ENCODE measurements at regions not wholly inside any gene's neighbourhood (a gene's known extent, or its start where the extent isn't known, plus 50 kb on each side); places are given as distances from the start of the nearest gene placed in this dataset.

DNA sequence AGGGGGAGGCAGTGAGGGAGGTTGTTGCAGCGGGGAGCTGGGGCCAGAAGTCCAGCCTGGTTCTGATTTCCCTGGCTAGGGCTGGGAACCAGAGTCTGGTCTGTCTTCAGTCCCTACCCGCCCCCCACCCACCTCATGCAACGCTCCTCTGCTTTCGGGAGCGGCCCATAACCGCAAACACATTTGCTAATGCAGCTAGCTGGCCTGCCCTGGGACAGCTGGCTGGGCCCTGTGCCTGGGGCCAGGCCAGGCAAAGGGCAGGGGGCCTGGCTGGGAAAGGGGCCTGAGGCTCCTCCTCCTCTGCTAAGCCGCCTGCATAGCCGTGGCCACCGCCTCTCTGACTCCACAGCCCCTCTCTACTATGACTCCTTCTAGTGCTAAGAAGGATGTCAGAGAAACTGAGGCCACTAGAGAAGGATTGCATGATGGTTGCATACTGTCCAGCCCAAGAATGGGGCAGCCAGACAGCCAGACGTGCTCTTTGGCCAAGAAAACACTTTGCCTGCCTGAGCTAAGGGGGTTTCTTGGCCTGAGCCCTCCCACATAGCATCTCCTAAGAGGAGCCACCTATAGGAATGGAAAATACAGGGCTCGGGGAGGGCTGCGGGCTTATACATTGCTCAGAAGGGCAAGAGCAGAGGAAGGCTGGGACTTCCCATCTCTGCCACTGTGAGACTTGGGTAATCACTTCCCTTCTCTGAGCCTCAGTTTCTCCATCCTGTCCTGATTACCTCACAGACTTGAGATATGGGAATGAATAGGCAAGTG is 76.9 kb downstream of the PJA1 start:
- DNase-seq = no peak

DNA sequence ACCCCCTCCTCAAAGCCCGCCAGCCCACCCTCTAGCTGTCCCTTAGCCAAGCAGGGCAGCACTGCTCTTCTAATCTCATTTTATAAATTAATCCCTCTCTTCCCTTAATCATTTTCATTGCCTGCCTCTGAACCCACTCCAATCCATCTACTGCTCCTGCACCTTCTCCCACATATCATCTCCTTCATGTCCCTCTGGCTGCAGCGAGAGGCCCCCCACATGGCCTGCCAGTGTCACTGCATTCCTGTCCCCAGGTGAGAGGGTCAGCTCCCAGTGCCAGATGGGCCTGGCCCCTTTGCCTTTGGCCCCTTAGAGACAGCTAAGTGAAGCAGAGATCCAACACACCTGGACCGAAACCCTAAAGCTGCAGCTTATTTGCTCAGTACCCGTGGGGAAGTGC is 79.4 kb downstream of the PJA1 start:
- no peak overlapping the region for H3K4me3 ChIP-seq (ENCODE audit: low read depth in 1 of 3, low read length in 3 of 3)
- 44 to 80% (median 54%) methylated on average over 3 to 4 of the region's 4 CpGs for WGBS, 3 donors
- no peak for FAIRE-seq
- H3K4me1 ChIP-seq (ENCODE audit: control insufficient read depth in 3 of 3, insufficient read depth in 2 of 3, low read depth in 1 of 3, low read length in 2 of 3) = peaks cover 0 to 3% (median 0%) of the 10 kb centered on the region in 3 donors
- no peaks in the 10 kb centered on the region for H3K27me3 ChIP-seq (ENCODE audit: control insufficient read depth in 3 of 3, insufficient read depth in 3 of 3, low read length in 3 of 3)
- no peaks in the 10 kb centered on the region for H3K36me3 ChIP-seq (ENCODE audit: control insufficient read depth in 3 of 3, insufficient read depth in 2 of 3, low read depth in 1 of 3, low read length in 3 of 3)
- H3K27ac ChIP-seq (ENCODE audit: low read depth in 1 of 3, low read length in 2 of 3) = no peak overlapping the region
- DNase-seq = no peak
- no peaks in the 10 kb centered on the region for H3K9me3 ChIP-seq (ENCODE audit: control insufficient read depth in 2 of 2, insufficient read depth in 1 of 2, low read depth in 1 of 2, low read length in 1 of 2)

More for the DNA sequence above, 76.9 kb downstream of the PJA1 start:
- 68 to 83% (median 70%) methylated on average over 9 to 12 of the region's 12 CpGs for WGBS, 3 donors
- Histone ChIP-seq H3K27me3 (ENCODE audit: control insufficient read depth in 3 of 3, insufficient read depth in 3 of 3, low read length in 3 of 3) (no peaks in the 10 kb centered on the region), H3K9me3 (ENCODE audit: control insufficient read depth in 2 of 2, insufficient read depth in 1 of 2, low read depth in 1 of 2, low read length in 1 of 2) (no peaks in the 10 kb centered on the region), H3K36me3 (ENCODE audit: control insufficient read depth in 3 of 3, insufficient read depth in 2 of 3, low read depth in 1 of 3, low read length in 3 of 3) (no peaks in the 10 kb centered on the region), H3K27ac (ENCODE audit: low read depth in 1 of 3, low read length in 2 of 3) (no peak overlapping the region), H3K4me1 (ENCODE audit: control insufficient read depth in 3 of 3, insufficient read depth in 2 of 3, low read depth in 1 of 3, low read length in 2 of 3) (peaks cover 0 to 2% (median 0%) of the 10 kb centered on the region in 3 donors), H3K4me3 (ENCODE audit: low read depth in 1 of 3, low read length in 3 of 3) (no peak overlapping the region)
- no peak for FAIRE-seq

DNA sequence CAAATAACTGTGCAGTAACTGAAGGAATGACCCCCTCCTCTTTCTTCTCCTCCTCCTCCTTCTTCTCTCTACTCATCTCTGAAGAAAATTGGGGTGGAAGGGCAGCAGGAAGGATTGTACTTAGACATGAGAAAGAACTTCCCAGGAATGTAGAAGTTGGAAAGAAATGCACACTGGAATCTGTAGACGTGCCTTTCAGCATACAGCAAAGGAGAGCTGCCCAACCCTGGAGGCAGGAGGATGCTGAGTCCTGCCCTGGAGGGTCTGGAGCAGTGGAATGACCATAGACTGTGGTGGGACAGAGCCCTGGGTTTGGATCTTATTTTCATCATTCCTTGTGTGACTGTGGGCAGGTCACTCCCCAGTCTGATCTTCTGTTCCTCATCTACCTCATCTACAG is 80.1 kb downstream of the PJA1 start:
- no peaks in the 10 kb centered on the region for H3K9me3 ChIP-seq (ENCODE audit: control insufficient read depth in 2 of 2, insufficient read depth in 1 of 2, low read depth in 1 of 2, low read length in 1 of 2)
- no peak overlapping the region for H3K27ac ChIP-seq (ENCODE audit: low read depth in 1 of 3, low read length in 2 of 3)
- H3K4me1 ChIP-seq (ENCODE audit: control insufficient read depth in 3 of 3, insufficient read depth in 2 of 3, low read depth in 1 of 3, low read length in 2 of 3) = peaks cover 0 to 7% (median 0%) of the 10 kb centered on the region in 3 donors
- FAIRE-seq = no peak
- 36 to 71% (median 55%) methylated on average over 1 of the region's 1 CpG for WGBS, 3 donors
- no peak overlapping the region for H3K4me3 ChIP-seq (ENCODE audit: low read depth in 1 of 3, low read length in 3 of 3)
- no peaks in the 10 kb centered on the region for H3K36me3 ChIP-seq (ENCODE audit: control insufficient read depth in 3 of 3, insufficient read depth in 2 of 3, low read depth in 1 of 3, low read length in 3 of 3)
- no peaks in the 10 kb centered on the region for H3K27me3 ChIP-seq (ENCODE audit: control insufficient read depth in 3 of 3, insufficient read depth in 3 of 3, low read length in 3 of 3)
- no peak for DNase-seq

DNA sequence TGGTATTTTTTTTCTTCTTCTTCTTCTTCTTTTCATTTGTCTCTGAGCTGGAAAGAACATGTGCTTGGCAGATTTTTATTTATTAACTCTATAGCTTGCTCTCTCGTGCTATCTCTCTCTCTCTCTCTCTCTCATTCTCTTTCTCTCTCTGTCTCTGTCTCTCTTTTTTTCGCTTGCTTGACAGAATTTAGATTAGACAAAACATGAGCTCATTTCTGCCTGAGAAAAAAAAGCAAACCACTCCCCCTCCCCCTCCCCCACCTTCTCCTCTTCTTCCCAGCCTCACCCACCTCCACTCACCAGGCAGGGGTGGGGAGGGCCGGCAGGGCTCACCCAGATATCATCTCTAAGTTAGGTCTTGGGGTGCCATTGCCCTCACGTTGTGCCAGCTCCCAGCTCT is 81.5 kb downstream of the PJA1 start:
- no peak for FAIRE-seq
- H3K9me3 ChIP-seq (ENCODE audit: control insufficient read depth in 2 of 2, insufficient read depth in 1 of 2, low read depth in 1 of 2, low read length in 1 of 2) = no peaks in the 10 kb centered on the region
- H3K4me3 ChIP-seq (ENCODE audit: low read depth in 1 of 3, low read length in 3 of 3) = no peak overlapping the region
- no peak for DNase-seq
- peaks cover 0 to 5% (median 0%) of the 10 kb centered on the region in 3 donors for H3K4me1 ChIP-seq (ENCODE audit: control insufficient read depth in 3 of 3, insufficient read depth in 2 of 3, low read depth in 1 of 3, low read length in 2 of 3)
- no peaks in the 10 kb centered on the region for H3K36me3 ChIP-seq (ENCODE audit: control insufficient read depth in 3 of 3, insufficient read depth in 2 of 3, low read depth in 1 of 3, low read length in 3 of 3)
- H3K27ac ChIP-seq (ENCODE audit: low read depth in 1 of 3, low read length in 2 of 3) = no peak overlapping the region
- no peaks in the 10 kb centered on the region for H3K27me3 ChIP-seq (ENCODE audit: control insufficient read depth in 3 of 3, insufficient read depth in 3 of 3, low read length in 3 of 3)
- whole genome bisulfite sequencing, 3 donors = 55 to 73% (median 58%) methylated on average over 4 of the region's 4 CpGs

DNA sequence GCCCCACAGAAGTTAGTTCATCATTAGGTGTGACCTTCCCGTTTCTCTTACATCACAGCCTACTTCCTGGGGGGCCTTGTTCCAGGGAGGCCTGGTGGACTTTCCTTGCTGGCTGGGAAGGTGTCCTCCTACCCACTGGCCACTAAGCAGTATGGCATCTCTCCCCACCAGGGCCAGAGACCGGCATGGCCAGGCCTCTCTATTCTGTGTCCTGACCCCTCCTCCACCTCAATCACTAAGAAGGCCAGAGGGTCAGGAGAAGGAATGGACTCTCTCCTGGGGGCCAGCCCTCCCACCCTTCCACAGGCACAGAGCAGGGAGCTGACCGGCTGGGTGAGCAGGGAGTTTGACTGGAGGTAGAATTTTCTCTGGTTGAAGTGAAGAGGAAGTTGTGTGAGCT is 81.9 kb downstream of the PJA1 start:
- H3K27ac ChIP-seq (ENCODE audit: low read depth in 1 of 3, low read length in 2 of 3) = no peak overlapping the region
- WGBS, 3 donors = 64 to 83% (median 67%) methylated on average over 3 of the region's 3 CpGs
- DNase-seq = peak in 1 of 2 donors; percentile 12
- H3K4me3 ChIP-seq (ENCODE audit: low read depth in 1 of 3, low read length in 3 of 3) = no peak overlapping the region
- FAIRE-seq = no peak
- H3K36me3 ChIP-seq (ENCODE audit: control insufficient read depth in 3 of 3, insufficient read depth in 2 of 3, low read depth in 1 of 3, low read length in 3 of 3) = no peaks in the 10 kb centered on the region
- H3K4me1 ChIP-seq (ENCODE audit: control insufficient read depth in 3 of 3, insufficient read depth in 2 of 3, low read depth in 1 of 3, low read length in 2 of 3) = peaks cover 0 to 8% (median 0%) of the 10 kb centered on the region in 3 donors
- H3K9me3 ChIP-seq (ENCODE audit: control insufficient read depth in 2 of 2, insufficient read depth in 1 of 2, low read depth in 1 of 2, low read length in 1 of 2) = no peaks in the 10 kb centered on the region
- H3K27me3 ChIP-seq (ENCODE audit: control insufficient read depth in 3 of 3, insufficient read depth in 3 of 3, low read length in 3 of 3) = no peaks in the 10 kb centered on the region

DNA sequence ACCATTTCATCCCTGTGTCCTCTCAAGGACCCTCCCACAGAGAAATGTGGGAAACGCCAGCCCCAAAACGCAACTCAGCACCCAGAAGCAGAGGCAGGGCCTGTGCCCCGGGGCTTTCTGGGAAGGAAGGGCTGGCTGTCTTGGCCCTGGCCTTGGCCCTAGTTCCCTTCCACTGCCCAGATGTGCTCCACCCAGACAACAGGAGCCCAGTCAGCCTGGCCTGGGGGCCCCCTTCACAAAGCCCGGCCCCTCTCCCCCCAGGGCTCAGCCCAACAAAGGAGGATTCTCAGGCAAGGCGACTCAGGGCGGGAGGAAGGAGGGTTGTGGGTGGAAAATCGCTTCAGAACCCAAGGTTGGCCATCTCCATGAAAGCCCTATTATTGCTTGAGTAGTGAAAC is 82.5 kb downstream of the PJA1 start:
- no peak for FAIRE-seq
- WGBS, 3 donors = 74 to 81% (median 77%) methylated on average over 5 to 7 of the region's 7 CpGs

DNA sequence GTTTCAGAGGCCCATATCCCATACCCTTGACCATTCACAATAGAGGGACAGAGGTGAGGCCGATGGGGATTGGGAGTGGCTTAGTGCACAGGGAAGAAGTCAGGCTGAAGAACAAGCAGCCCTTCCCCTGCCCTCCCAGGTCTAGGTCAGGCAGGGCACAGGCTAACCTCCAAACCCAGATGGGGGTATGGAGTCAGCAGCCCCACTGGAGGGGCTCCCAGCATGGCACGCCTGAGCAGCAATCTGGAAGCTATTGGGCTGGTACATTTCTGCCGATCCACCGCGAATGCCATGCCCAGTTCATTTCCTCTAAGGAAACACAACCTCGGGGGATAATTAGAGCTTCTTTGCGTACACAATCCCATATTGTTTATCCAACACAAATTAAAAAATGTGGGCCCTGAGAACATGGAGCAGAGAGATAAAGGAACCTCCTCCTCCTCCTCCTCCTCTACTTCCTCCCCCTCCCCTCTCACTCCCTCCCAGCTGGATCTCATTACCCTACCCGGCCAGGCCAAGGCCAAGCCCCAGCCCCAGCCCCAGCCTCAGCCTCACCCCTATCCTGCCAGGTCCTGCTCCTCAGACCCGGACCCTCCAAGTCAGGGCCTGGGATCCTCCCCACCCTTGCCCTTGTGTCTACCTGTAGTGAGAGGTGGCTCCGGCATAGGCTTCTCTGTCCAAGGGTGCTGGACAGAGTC is 83.0 kb downstream of the PJA1 start:
- Histone ChIP-seq H3K27ac (ENCODE audit: low read depth in 1 of 3, low read length in 2 of 3) (no peak overlapping the region), H3K9me3 (ENCODE audit: control insufficient read depth in 2 of 2, insufficient read depth in 1 of 2, low read depth in 1 of 2, low read length in 1 of 2) (no peaks in the 10 kb centered on the region), H3K27me3 (ENCODE audit: control insufficient read depth in 3 of 3, insufficient read depth in 3 of 3, low read length in 3 of 3) (no peaks in the 10 kb centered on the region), H3K36me3 (ENCODE audit: control insufficient read depth in 3 of 3, insufficient read depth in 2 of 3, low read depth in 1 of 3, low read length in 3 of 3) (no peaks in the 10 kb centered on the region), H3K4me3 (ENCODE audit: low read depth in 1 of 3, low read length in 3 of 3) (no peak overlapping the region), H3K4me1 (ENCODE audit: control insufficient read depth in 3 of 3, insufficient read depth in 2 of 3, low read depth in 1 of 3, low read length in 2 of 3) (peaks cover 0 to 13% (median 0%) of the 10 kb centered on the region in 3 donors)
- DNase-seq (no peak), FAIRE-seq (no peak)
- 62 to 77% (median 71%) methylated on average over 9 to 10 of the region's 10 CpGs for WGBS, 3 donors

More for the DNA sequence above, 82.5 kb downstream of the PJA1 start:
- Histone ChIP-seq H3K4me3 (ENCODE audit: low read depth in 1 of 3, low read length in 3 of 3) (no peak overlapping the region), H3K9me3 (ENCODE audit: control insufficient read depth in 2 of 2, insufficient read depth in 1 of 2, low read depth in 1 of 2, low read length in 1 of 2) (no peaks in the 10 kb centered on the region), H3K4me1 (ENCODE audit: control insufficient read depth in 3 of 3, insufficient read depth in 2 of 3, low read depth in 1 of 3, low read length in 2 of 3) (peaks cover 0 to 13% (median 0%) of the 10 kb centered on the region in 3 donors), H3K27me3 (ENCODE audit: control insufficient read depth in 3 of 3, insufficient read depth in 3 of 3, low read length in 3 of 3) (no peaks in the 10 kb centered on the region), H3K27ac (ENCODE audit: low read depth in 1 of 3, low read length in 2 of 3) (no peak overlapping the region), H3K36me3 (ENCODE audit: control insufficient read depth in 3 of 3, insufficient read depth in 2 of 3, low read depth in 1 of 3, low read length in 3 of 3) (no peaks in the 10 kb centered on the region)
- no peak for DNase-seq

DNA sequence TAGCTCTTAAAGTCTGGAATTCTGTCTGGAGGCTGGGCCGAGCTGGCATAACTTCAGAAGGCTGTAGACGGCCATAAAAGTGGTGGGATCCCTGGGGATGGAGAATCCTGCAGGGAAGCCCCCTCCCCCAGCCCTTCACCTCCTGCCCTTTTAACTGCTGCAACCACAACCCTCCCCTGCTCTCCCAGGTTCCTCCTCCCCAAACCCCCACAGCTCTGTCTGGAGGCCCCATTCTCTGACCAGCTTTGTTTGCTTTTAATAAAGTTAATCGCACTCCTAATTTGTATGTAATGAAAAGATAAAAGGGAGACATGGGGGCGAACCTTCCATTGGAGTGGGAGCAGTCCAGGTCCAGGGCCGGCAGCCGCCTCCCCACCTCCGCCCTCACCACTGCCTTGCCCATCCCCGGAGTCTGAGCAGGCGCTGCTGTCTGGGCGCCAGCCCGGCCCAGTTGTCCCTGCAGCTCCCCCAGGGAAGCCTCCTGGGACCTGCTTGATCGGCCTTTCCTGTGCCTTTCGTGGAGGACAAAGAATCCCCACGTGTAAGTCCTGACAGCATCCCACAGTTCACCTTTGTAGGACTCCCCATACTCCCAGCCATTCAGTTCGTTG is 84.3 kb downstream of the PJA1 start:
- 38 to 47% (median 42%) methylated on average over 14 to 15 of the region's 15 CpGs for WGBS, 3 donors
- Histone ChIP-seq H3K9me3 (ENCODE audit: control insufficient read depth in 2 of 2, insufficient read depth in 1 of 2, low read depth in 1 of 2, low read length in 1 of 2) (no peaks in the 10 kb centered on the region), H3K27ac (ENCODE audit: low read depth in 1 of 3, low read length in 2 of 3) (no peak overlapping the region), H3K36me3 (ENCODE audit: control insufficient read depth in 3 of 3, insufficient read depth in 2 of 3, low read depth in 1 of 3, low read length in 3 of 3) (no peaks in the 10 kb centered on the region), H3K4me1 (ENCODE audit: control insufficient read depth in 3 of 3, insufficient read depth in 2 of 3, low read depth in 1 of 3, low read length in 2 of 3) (peaks cover 0 to 13% (median 0%) of the 10 kb centered on the region in 3 donors), H3K27me3 (ENCODE audit: control insufficient read depth in 3 of 3, insufficient read depth in 3 of 3, low read length in 3 of 3) (no peaks in the 10 kb centered on the region), H3K4me3 (ENCODE audit: low read depth in 1 of 3, low read length in 3 of 3) (no peak overlapping the region)
- FAIRE-seq (no peak), DNase-seq (peak in 1 of 2 donors; percentile 0)
